ENCODE measurements at regions not wholly inside any gene's neighbourhood (a gene's known extent, or its start where the extent isn't known, plus 50 kb on each side); places are given as distances from the start of the nearest gene placed in this dataset.

GRCh38 chr17:33580215-33580614 lies 287.1 kb upstream of the ASIC2 start:
- DNase-seq (ENCODE audit: low read depth) = no peak
- no peak for TF ChIP-seq CTCF (IDR thresholded peaks at IDR 0.05; ENCODE audit: control insufficient read depth, insufficient read depth, low read depth, low read length, missing control alignments)
- no peak overlapping the region for H3K4me3 ChIP-seq (ENCODE audit: control insufficient read depth, low read depth, low read length)

- no peak overlapping the region for H3K4me3 ChIP-seq (ENCODE audit: control insufficient read depth, low read depth, low read length)
- TF ChIP-seq CTCF (IDR thresholded peaks at IDR 0.05; ENCODE audit: control insufficient read depth, insufficient read depth, low read depth, low read length, missing control alignments) = no peak
- no peak for DNase-seq (ENCODE audit: low read depth)
Observed at GRCh38 chr17:33582661-33583060, 289.6 kb upstream of the ASIC2 start.

- H3K4me3 ChIP-seq (ENCODE audit: control insufficient read depth, low read depth, low read length) = no peak overlapping the region
- no peak for TF ChIP-seq CTCF (IDR thresholded peaks at IDR 0.05; ENCODE audit: control insufficient read depth, insufficient read depth, low read depth, low read length, missing control alignments)
- no peak for DNase-seq (ENCODE audit: low read depth)
Observed at GRCh38 chr17:33583518-33584417, 290.7 kb upstream of the ASIC2 start.

GRCh38 chr17:33593991-33594390 lies 300.9 kb upstream of the ASIC2 start:
- no peak for DNase-seq (ENCODE audit: low read depth)
- no peak for TF ChIP-seq CTCF (IDR thresholded peaks at IDR 0.05; ENCODE audit: control insufficient read depth, insufficient read depth, low read depth, low read length, missing control alignments)
- H3K4me3 ChIP-seq (ENCODE audit: control insufficient read depth, low read depth, low read length) = no peak overlapping the region

- DNase-seq (ENCODE audit: low read depth) = no peak
- TF ChIP-seq CTCF (IDR thresholded peaks at IDR 0.05; ENCODE audit: control insufficient read depth, insufficient read depth, low read depth, low read length, missing control alignments) = no peak
- H3K4me3 ChIP-seq (ENCODE audit: control insufficient read depth, low read depth, low read length) = no peak overlapping the region
Observed at GRCh38 chr17:33595828-33596227, 302.7 kb upstream of the ASIC2 start.

GRCh38 chr17:33596899-33597298 lies 303.8 kb upstream of the ASIC2 start:
- H3K4me3 ChIP-seq (ENCODE audit: control insufficient read depth, low read depth, low read length) = no peak overlapping the region
- DNase-seq (ENCODE audit: low read depth) = no peak
- TF ChIP-seq CTCF (IDR thresholded peaks at IDR 0.05; ENCODE audit: control insufficient read depth, insufficient read depth, low read depth, low read length, missing control alignments) = no peak

Data from AG09309 (cell line).